ENCODE measurements at regions not wholly inside any gene's neighbourhood (a gene's known extent, or its start where the extent isn't known, plus 50 kb on each side); places are given as distances from the start of the nearest gene placed in this dataset.
"Not testable (repeated sequence)": the region's sequence is repeated elsewhere in the genome, so short reads cannot be mapped to it uniquely, and the experiment has no call there.

GRCh38 chr16:13829697-13830299 lies 90.2 kb upstream of the ERCC4 start:
- DNase-seq = no peak

GRCh38 chr16:13833515-13833914 lies 86.4 kb upstream of the ERCC4 start:
- DNase-seq = no peak

GRCh38 chr16:13835387-13835786 lies 84.6 kb upstream of the ERCC4 start:
- no peak for DNase-seq

- no peak for DNase-seq
Measured at GRCh38 chr16:13835935-13836730, 83.8 kb upstream of the ERCC4 start.

GRCh38 chr16:13838401-13839190 lies 81.4 kb upstream of the ERCC4 start:
- no peak for DNase-seq

GRCh38 chr16:13839577-13839976 lies 80.4 kb upstream of the ERCC4 start:
- DNase-seq = no peak

GRCh38 chr16:13845232-13845631 lies 74.7 kb upstream of the ERCC4 start:
- DNase-seq = no peak

- DNase-seq = no peak
Measured at GRCh38 chr16:13848795-13849194, 71.2 kb upstream of the ERCC4 start.

GRCh38 chr16:13850173-13850572 lies 69.8 kb upstream of the ERCC4 start:
- not testable (repeated sequence) for DNase-seq

GRCh38 chr16:13852827-13853226 lies 67.1 kb upstream of the ERCC4 start:
- DNase-seq = no peak

GRCh38 chr16:13856398-13856797 lies 63.6 kb upstream of the ERCC4 start:
- DNase-seq = no peak

GRCh38 chr16:13856811-13857511 lies 63.0 kb upstream of the ERCC4 start:
- no peak for DNase-seq

GRCh38 chr16:13858873-13859580 lies 60.9 kb upstream of the ERCC4 start:
- DNase-seq = no peak

- no peak for DNase-seq
Measured at GRCh38 chr16:13863075-13863765, 56.7 kb upstream of the ERCC4 start.

GRCh38 chr16:13864689-13865088 lies 55.3 kb upstream of the ERCC4 start:
- DNase-seq = no peak

- peak; percentile 74 for DNase-seq
Measured at GRCh38 chr16:13866073-13866472, 53.9 kb upstream of the ERCC4 start.

All from HCEC 1CT (cell line).